Pancreas (tissue), 10 donors: ENCODE measurements at regions not wholly inside any gene's neighbourhood (a gene's known extent, or its start where the extent isn't known, plus 50 kb on each side); places are given as distances from the start of the nearest gene placed in this dataset.

Experiments used
- ATAC-seq, 4 donors: fragments of 200-7000 bp; cut with Tn5 transposase; one replicate each; pipeline versions ENCODE4 v1.8.0 to v1.9.1; 2020; ENCODE audit warnings: mild to moderate bottlenecking in 4 of 4, moderate library complexity in 4 of 4
- DNase-seq, 6 donors: peaks; one replicate each; pipeline ENCODE4 v3.0.0-alpha.2; 2020
- FAIRE-seq: peaks from 2 replicates; lab custom pipeline; 2012; peaks lifted over from hg19 to GRCh38; lab: Jason Lieb, UNC
- H3K27ac ChIP-seq, 4 donors: fragments of 200-600 bp; sonication (generic); 1 replicate in 3 of 4; 2 replicates in 1 of 4; pipeline versions ENCODE4 v1.5.0 to v1.8.0; 2020
- H3K27me3 ChIP-seq, 4 donors: fragments of 200-600 bp; one replicate each; pipeline ENCODE4 v1.8.0; 2021
- H3K36me3 ChIP-seq, 3 donors: fragments of 200-600 bp; sonication (generic) in 1 of 3; one replicate each; pipeline versions ENCODE4 v1.5.0 to v1.8.0; 2020 to 2021
- H3K4me1 ChIP-seq, 3 donors: fragments of 200-600 bp; one replicate each; pipeline ENCODE4 v1.8.0; 2021
- H3K4me3 ChIP-seq, 4 donors: fragments of 200-600 bp; sonication (generic) in 2 of 4; one replicate each; pipeline versions ENCODE4 v1.5.0 to v1.8.0; 2020 to 2021
- H3K9me3 ChIP-seq, 4 donors: fragments of 200-600 bp; one replicate each; pipeline ENCODE4 v1.8.0; 2021
- whole genome bisulfite sequencing, 2 donors: extraction: QIAGEN DNeasy Blood & Tissue Kit; methylation state at CpG; one replicate each; pipeline ENCODE4 v1.1.7; 2013; 5-methylcytosine and 5-hydroxymethylcytosine counted together
- intact Hi-C, 3 donors: fragments of 100-400 bp; cut with DNase I; formaldehyde crosslinking; loops; one replicate each; pipeline versions ENCODE4 v1.11.1 to v1.14.2; 2022
- TF ChIP-seq, protein P1 (sequence below), 4 donors: fragments of 200-600 bp; sonication (generic) in 3 of 4; IDR thresholded peaks; one replicate each; pipeline versions ENCODE4 v1.5.0 to v1.8.0; 2021; ENCODE audit warnings: antibody characterized with exemption in 4 of 4
- donor health status: healthy with polysubstance abuse.
- donor health status: DM: no; HTN: no; CAD: no; lungs with moderate emphysema.
- donor health status: DM: no; HTN: no; CAD: no.
- donor health status: control.
- donor health status: control.
- donor health status: Bipolar disorder and iron deficiency.
- donor health status: DM: yes; HTN: yes; CAD: no.
- donor health status: DM: no; HTN: no; CAD: no.
- donor health status: DM: no; HTN: no; CAD: no.
- donor health status: DM: yes; HTN: yes; CAD: no.

DNA sequence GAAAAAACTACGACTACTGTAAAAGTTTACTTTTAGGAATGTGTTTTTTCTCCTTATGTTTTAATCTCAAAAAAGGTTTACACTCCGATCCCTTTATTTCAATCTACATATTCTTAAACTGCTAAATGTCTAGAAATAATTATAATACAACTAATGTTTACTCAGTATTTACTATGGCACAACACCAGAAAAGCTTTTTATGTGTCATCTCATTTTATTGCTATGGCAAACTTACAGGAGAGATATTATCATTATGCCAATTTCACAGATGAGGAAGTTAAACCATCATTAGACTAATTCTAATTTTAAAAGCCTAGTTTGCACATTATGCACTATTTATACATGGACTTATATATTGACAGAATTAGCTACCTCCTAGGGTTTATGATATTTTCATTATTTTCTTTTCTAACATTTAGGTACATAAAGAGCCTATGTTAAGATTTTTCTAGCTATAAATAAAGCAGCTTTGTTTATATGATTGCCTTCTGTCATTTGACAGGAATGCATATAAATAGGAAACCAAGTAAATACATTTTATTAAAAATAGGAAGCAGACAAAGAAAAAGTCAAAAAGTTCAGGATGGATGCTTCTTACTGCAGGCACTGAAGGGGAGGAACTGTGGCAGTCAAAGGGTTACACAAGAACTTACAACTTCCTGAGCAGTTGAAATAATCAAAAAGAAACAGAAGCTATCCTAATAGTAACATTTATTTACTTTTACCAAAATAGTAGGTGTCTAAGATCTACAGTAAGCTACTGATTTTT is 442.4 kb downstream of the LTN1 start:
- intact Hi-C loops, result no loop called here
- H3K9me3 ChIP-seq, result no peaks in the 10 kb centered on the region
- FAIRE-seq (no peak), ATAC-seq (no peak), DNase-seq (no peak)
- no peak overlapping the region for H3K27ac ChIP-seq
- no peaks in the 10 kb centered on the region for H3K4me1 ChIP-seq
- TF ChIP-seq, protein P1, sequence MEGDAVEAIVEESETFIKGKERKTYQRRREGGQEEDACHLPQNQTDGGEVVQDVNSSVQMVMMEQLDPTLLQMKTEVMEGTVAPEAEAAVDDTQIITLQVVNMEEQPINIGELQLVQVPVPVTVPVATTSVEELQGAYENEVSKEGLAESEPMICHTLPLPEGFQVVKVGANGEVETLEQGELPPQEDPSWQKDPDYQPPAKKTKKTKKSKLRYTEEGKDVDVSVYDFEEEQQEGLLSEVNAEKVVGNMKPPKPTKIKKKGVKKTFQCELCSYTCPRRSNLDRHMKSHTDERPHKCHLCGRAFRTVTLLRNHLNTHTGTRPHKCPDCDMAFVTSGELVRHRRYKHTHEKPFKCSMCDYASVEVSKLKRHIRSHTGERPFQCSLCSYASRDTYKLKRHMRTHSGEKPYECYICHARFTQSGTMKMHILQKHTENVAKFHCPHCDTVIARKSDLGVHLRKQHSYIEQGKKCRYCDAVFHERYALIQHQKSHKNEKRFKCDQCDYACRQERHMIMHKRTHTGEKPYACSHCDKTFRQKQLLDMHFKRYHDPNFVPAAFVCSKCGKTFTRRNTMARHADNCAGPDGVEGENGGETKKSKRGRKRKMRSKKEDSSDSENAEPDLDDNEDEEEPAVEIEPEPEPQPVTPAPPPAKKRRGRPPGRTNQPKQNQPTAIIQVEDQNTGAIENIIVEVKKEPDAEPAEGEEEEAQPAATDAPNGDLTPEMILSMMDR (IDR thresholded peaks at IDR 0.05), result no peak
- H3K36me3 ChIP-seq, result no peaks in the 10 kb centered on the region
- WGBS, 2 donors, result 78 to 79% methylated on average over 2 of the region's 2 CpGs
- H3K27me3 ChIP-seq, result no peaks in the 10 kb centered on the region
- no peak overlapping the region for H3K4me3 ChIP-seq

DNA sequence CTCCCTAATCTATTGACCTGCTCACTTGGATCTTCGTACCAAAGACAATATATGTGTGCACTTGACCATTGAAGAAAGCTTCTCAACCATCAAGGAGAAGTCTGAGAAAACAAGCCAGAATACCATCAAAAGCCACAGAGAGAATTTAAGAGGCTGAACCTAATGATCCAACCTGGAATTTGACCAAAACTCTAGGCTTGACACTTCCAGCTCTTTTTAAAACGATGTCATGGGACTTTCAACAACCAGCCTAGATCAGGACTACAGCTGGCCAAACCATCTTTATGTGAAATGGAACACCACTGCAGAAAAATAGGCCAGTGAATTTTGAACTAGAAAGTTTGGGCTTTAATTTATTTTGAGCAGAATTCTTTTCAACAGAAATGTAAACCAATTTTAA is 444.4 kb downstream of the LTN1 start:
- H3K9me3 ChIP-seq, result no peaks in the 10 kb centered on the region
- intact Hi-C loops, result no loop called here
- no peak overlapping the region for H3K27ac ChIP-seq
- H3K36me3 ChIP-seq, result no peaks in the 10 kb centered on the region
- FAIRE-seq, result no peak
- ATAC-seq, result no peak
- no peaks in the 10 kb centered on the region for H3K4me1 ChIP-seq
- TF ChIP-seq, protein P1 (IDR thresholded peaks at IDR 0.05), result no peak
- 43 to 54% methylated on average over 2 of the region's 2 CpGs for WGBS, 2 donors
- DNase-seq, result no peak
- H3K4me3 ChIP-seq, result no peak overlapping the region
- H3K27me3 ChIP-seq, result no peaks in the 10 kb centered on the region

DNA sequence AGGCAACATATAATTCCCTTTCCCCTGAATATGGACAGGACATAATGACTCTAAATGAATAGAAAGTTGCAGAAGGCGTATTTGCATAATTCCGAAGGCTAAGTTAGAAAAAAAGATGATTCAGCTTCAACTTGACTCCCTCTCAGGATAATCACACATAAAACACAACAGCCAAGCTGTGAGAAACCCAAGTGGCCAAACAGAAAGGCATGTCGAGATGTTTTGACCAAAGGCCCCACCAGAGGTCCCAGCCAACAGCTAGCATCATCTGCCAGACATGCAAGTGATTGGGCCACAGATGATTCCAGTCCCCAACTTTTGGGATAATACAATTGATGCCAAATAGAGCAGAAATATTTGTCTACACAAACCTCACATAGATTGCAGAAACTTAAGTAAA is 444.9 kb downstream of the LTN1 start:
- Histone ChIP-seq H3K27me3 (no peaks in the 10 kb centered on the region), H3K4me1 (no peaks in the 10 kb centered on the region), H3K36me3 (no peaks in the 10 kb centered on the region), H3K9me3 (no peaks in the 10 kb centered on the region), H3K27ac (no peak overlapping the region), H3K4me3 (no peak overlapping the region)
- no peak for FAIRE-seq
- intact Hi-C loops, result no loop called here
- TF ChIP-seq, protein P1 (IDR thresholded peaks at IDR 0.05), result no peak
- ATAC-seq, result no peak
- 51 to 65% methylated on average over 3 of the region's 3 CpGs for WGBS, 2 donors
- no peak for DNase-seq

DNA sequence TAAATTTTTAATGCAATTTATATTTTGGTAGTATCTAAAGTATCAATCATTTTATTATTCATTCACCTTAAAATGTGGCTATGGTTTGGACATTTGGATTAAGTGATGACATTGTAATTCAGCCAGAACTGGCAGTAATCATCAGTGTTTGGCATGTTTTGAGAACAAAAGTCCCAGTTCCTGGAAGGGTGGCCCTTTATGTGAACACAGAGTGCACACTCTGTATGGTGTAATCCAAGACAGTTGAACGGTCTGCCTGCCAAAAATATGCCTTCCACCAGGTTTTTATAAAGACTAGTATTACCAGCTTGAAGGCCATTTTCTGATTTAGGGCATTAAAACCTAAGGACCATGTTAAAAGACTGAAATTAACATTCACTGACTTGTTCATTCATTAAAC is 448.7 kb downstream of the LTN1 start:
- intact Hi-C loops, result no loop called here
- no peak overlapping the region for H3K27ac ChIP-seq
- FAIRE-seq (no peak), DNase-seq (no peak), ATAC-seq (no peak)
- TF ChIP-seq, protein P1 (IDR thresholded peaks at IDR 0.05), result no peak
- no peaks in the 10 kb centered on the region for H3K4me1 ChIP-seq
- no peaks in the 10 kb centered on the region for H3K9me3 ChIP-seq
- H3K4me3 ChIP-seq, result no peak overlapping the region
- H3K27me3 ChIP-seq, result no peaks in the 10 kb centered on the region
- 33 to 44% methylated on average over 1 of the region's 1 CpG for WGBS, 2 donors
- no peaks in the 10 kb centered on the region for H3K36me3 ChIP-seq

DNA sequence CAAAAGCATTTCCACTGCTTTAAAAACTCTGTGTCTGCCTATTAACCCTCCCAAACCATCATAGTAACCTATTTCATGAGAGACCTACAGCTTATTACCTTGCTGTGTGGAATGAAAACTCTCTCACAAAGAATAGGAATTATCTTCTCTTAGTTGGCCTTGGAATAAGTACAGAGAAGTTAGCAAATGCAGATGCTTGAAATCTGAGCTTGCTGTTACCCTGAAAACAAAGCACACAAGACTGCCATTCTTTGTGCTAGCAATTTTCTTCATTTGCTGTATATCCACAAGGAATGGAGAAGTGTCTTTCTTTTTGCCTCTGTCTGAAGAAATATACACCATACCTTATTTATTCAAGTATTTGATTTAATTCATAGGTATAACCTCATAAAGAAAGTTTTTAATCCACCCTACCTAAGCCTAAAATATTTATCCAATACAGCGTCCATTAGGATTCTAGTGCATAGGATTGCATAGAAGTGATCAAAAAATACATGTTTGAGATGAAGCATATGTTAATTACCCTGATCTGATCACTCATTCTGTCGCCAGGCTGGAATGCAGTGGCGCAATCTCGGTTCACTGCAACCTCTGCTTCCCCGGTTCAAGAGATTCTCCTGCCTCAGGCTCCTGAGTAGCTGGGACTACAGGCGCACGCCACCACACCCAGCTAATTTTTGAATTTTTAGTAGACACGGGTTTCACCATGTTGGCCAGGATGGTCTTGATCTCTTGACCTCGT is 451.1 kb downstream of the LTN1 start:
- H3K4me1 ChIP-seq, result no peaks in the 10 kb centered on the region
- no peak for DNase-seq
- WGBS, 2 donors, result 81 to 93% methylated on average over 9 of the region's 9 CpGs
- no peak for ATAC-seq
- H3K27me3 ChIP-seq, result no peaks in the 10 kb centered on the region
- no peak for FAIRE-seq
- H3K9me3 ChIP-seq, result no peaks in the 10 kb centered on the region
- H3K36me3 ChIP-seq, result no peaks in the 10 kb centered on the region
- H3K4me3 ChIP-seq, result no peak overlapping the region
- TF ChIP-seq, protein P1 (IDR thresholded peaks at IDR 0.05), result no peak
- no peak overlapping the region for H3K27ac ChIP-seq
- intact Hi-C loops, result no loop called here
